IgD-negative memory B cell (primary cell): ENCODE measurements at regions not wholly inside any gene's neighbourhood (a gene's known extent, or its start where the extent isn't known, plus 50 kb on each side); places are given as distances from the start of the nearest gene placed in this dataset.
"Not testable (repeated sequence)": the region's sequence is repeated elsewhere in the genome, so short reads cannot be mapped to it uniquely, and the experiment has no call there.

ENCODE experiments used
- H3K27ac Mint-ChIP-seq, 3 donors: one replicate each; pipeline ENCODE4 v1.8.0; 2020 to 2022; ENCODE audit warnings: mild to moderate bottlenecking in 3 of 3, mixed read lengths in 3 of 3, moderate library complexity in 1 of 3
- H3K27me3 Mint-ChIP-seq: one replicate; pipeline ENCODE4 v1.8.0; 2021; ENCODE audit warnings: mixed read lengths
- H3K36me3 Mint-ChIP-seq: one replicate; pipeline ENCODE4 v1.8.0; 2020; ENCODE audit warnings: mild to moderate bottlenecking, mixed read lengths
- H3K4me1 Mint-ChIP-seq, 3 donors: one replicate each; pipeline ENCODE4 v1.8.0; 2020 to 2022; ENCODE audit warnings: mixed read lengths in 3 of 3, mild to moderate bottlenecking in 1 of 3
- H3K4me3 Mint-ChIP-seq, 4 donors: one replicate each; pipeline ENCODE4 v1.8.0; 2020 to 2022; ENCODE audit warnings: mild to moderate bottlenecking in 4 of 4, mixed read lengths in 4 of 4, moderate library complexity in 3 of 4
- H3K9me3 Mint-ChIP-seq, 3 donors: one replicate each; pipeline ENCODE4 v1.8.0; 2020 to 2021; ENCODE audit warnings: mixed read lengths in 3 of 3, mild to moderate bottlenecking in 1 of 3

DNA sequence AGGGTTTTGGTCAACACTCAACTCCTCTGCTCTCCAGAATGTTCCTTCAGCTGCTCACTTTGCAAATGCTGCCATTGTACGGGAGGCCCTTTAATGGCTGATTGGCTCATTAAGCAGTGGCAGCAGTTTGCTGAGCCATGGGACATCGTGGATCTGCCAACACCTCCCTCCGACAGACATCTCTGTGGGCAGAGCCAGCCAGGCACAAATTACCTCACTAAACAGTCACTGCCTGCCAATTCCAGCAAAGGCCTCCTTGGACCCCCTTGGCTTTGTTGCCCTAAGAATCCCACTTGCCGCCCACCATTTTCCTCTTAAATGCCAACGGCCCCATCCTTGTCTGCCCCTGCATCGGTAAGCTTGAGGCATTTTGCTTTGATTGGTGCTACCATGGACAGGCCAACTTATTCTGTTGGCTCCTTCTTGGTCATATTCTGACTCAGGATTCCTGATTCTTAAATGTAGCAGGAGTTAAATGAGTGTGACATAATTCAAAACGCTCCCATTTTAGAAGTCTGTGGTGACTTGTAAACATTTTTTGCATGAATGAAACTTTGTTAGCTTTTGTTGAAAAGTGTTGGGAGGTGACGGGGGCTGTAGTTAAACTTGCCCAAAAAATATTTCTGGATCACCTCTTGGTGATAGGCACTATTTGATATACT is 57.5 kb upstream of the LMO2 start:
- Mint-ChIP-seq H3K9me3 (peaks cover 0 to 3% (median 0%) of the 10 kb centered on the region in 3 donors), H3K4me1 (peaks cover 0 to 4% (median under 1%) of the 10 kb centered on the region in 3 donors), H3K4me3 (no peak overlapping the region), H3K27ac (no peak overlapping the region), H3K27me3 (no peaks in the 10 kb centered on the region), H3K36me3 (peaks cover 2% of the 10 kb centered on the region)

DNA sequence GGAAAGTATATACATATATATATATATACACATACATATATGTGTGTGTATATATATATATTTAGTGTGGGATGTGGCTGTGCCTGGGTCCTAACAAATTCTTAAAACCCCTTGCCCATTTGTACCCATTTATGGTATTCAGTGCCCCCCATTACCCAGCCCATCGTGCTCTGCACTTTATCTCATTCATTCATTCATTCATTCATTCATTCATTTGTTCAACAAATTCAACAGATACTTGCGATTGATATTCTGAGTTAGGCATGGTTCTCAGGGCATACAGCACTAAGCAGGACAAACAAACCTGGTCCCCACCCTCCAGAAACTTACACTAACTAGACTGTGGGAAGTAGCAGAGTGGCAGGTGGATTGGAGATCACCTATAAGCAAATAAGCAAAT is 56.6 kb upstream of the LMO2 start:
- Mint-ChIP-seq H3K27me3 (no peaks in the 10 kb centered on the region), H3K4me1 (peaks cover 0 to 6% (median 4%) of the 10 kb centered on the region in 3 donors), H3K27ac (no peak overlapping the region), H3K9me3 (peaks cover 0 to 3% (median 0%) of the 10 kb centered on the region in 3 donors), H3K4me3 (no peak overlapping the region), H3K36me3 (peaks cover 2% of the 10 kb centered on the region)

- H3K9me3 Mint-ChIP-seq, H3K27me3 Mint-ChIP-seq, H3K36me3 Mint-ChIP-seq, H3K4me3 Mint-ChIP-seq, H3K27ac Mint-ChIP-seq: not testable (repeated sequence)
- peaks cover 3 to 11% (median 10%) of the 10 kb centered on the region in 3 donors for H3K4me1 Mint-ChIP-seq
Observed at GRCh38 chr11:33947918-33948317, 56.0 kb upstream of the LMO2 start.

DNA sequence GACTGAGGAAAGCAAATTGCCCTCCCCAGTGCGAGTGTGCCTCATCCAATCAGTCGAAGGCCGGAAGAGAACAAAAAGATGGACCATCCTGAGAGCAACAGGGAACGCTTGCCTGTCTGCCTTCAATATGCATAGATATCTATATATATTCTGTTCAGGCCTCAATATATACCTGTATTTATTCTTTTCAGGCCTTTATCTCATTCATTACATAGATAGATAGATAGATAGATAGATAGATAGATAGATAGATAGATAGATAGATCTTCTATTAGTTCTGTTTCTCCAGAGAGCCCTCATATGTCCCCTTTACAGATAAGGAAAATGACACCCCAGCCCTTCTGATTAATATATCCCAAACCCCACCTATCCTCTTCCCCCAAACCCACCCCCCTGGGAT is 55.1 kb upstream of the LMO2 start:
- Mint-ChIP-seq H3K4me3 (no peak overlapping the region), H3K36me3 (peaks cover 2% of the 10 kb centered on the region), H3K27me3 (no peaks in the 10 kb centered on the region), H3K9me3 (peaks cover 0 to 3% (median 0%) of the 10 kb centered on the region in 3 donors), H3K4me1 (peaks cover 8 to 15% (median 15%) of the 10 kb centered on the region in 3 donors), H3K27ac (no peak overlapping the region)

GRCh38 chr11:33945481-33946268 is 53.8 kb upstream of the LMO2 start:
- H3K4me1 Mint-ChIP-seq = peaks cover 11 to 16% (median 15%) of the 10 kb centered on the region in 3 donors
- H3K27ac Mint-ChIP-seq = no peak overlapping the region
- H3K9me3 Mint-ChIP-seq = peaks cover 0 to 3% (median 0%) of the 10 kb centered on the region in 3 donors
- no peak overlapping the region for H3K4me3 Mint-ChIP-seq
- peaks cover 2% of the 10 kb centered on the region for H3K36me3 Mint-ChIP-seq
- no peaks in the 10 kb centered on the region for H3K27me3 Mint-ChIP-seq

DNA sequence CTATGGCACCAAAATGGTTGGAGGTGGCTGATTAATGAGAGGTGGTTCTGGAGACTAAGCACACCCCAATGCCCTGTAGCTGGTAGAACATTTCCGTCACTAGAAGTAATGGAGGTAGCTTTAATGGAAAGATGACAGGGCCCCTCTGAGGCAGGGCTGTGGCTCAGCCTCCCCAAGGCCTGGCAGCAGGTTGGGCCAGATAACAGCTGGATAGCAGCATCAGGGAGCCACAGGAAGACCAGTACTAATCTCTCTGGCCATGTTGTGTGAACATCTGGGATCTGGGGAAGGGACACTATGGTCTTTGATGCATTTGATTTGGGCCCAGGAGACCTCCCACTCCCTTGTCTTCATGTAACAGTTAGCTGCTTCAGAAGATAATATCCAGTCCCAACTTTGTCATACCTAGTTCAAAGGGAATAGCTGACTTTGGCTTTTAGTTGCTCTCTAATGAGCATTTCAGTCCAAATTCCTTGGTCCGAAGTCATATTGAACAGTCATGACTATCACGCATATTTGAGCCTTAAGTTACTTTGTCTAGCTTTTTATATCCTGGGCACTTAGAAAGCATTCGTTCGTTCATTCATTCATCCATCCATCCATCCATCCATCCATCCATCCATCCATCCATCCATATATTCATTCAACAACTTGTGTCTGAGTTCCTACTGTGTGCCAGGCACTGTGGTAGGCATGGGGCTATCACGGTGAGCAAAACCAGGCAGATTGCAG is 53.0 kb upstream of the LMO2 start:
- H3K36me3 Mint-ChIP-seq = peaks cover 2% of the 10 kb centered on the region

GRCh38 chr11:33944345-33944692 is 52.4 kb upstream of the LMO2 start:
- peaks cover 0 to under 1% (median 0%) of the 10 kb centered on the region in 3 donors for H3K9me3 Mint-ChIP-seq
- peaks cover 15 to 16% (median 15%) of the 10 kb centered on the region in 3 donors for H3K4me1 Mint-ChIP-seq
- peak overlapping the region in 1 of 4 donors; percentile 30 for H3K4me3 Mint-ChIP-seq
- H3K36me3 Mint-ChIP-seq = peaks cover 2% of the 10 kb centered on the region
- H3K27ac Mint-ChIP-seq = no peak overlapping the region
- H3K27me3 Mint-ChIP-seq = no peaks in the 10 kb centered on the region

More for the DNA sequence above, 53.0 kb upstream of the LMO2 start:
- Mint-ChIP-seq H3K4me1 (peaks cover 14 to 16% (median 15%) of the 10 kb centered on the region in 3 donors), H3K27ac (no peak overlapping the region), H3K27me3 (no peaks in the 10 kb centered on the region), H3K9me3 (peaks cover 0 to 3% (median 0%) of the 10 kb centered on the region in 3 donors), H3K4me3 (peak overlapping the region in 1 of 4 donors; percentile 30)

GRCh38 chr11:33942954-33943353 is 51.1 kb upstream of the LMO2 start:
- H3K36me3 Mint-ChIP-seq = no peaks in the 10 kb centered on the region
- H3K9me3 Mint-ChIP-seq = peaks cover 0 to 2% (median 0%) of the 10 kb centered on the region in 3 donors
- H3K27me3 Mint-ChIP-seq = no peaks in the 10 kb centered on the region
- H3K4me1 Mint-ChIP-seq = peaks cover 14 to 15% (median 15%) of the 10 kb centered on the region in 3 donors
- H3K4me3 Mint-ChIP-seq = peak overlapping the region in 2 of 4 donors; percentile 49 to 63
- no peak overlapping the region for H3K27ac Mint-ChIP-seq

GRCh38 chr11:33941637-33942160 is 49.8 kb upstream of the LMO2 start:
- H3K4me1 Mint-ChIP-seq = peaks cover 15% of the 10 kb centered on the region in 3 donors
- H3K4me3 Mint-ChIP-seq = peak overlapping the region in 2 of 4 donors; percentile 14 to 79
- peaks cover 0 to 2% (median 0%) of the 10 kb centered on the region in 3 donors for H3K9me3 Mint-ChIP-seq
- H3K27me3 Mint-ChIP-seq = no peaks in the 10 kb centered on the region
- H3K27ac Mint-ChIP-seq = no peak overlapping the region
- H3K36me3 Mint-ChIP-seq = no peaks in the 10 kb centered on the region
